ENCODE measurements at regions not wholly inside any gene's neighbourhood (a gene's known extent, or its start where the extent isn't known, plus 50 kb on each side); places are given as distances from the start of the nearest gene placed in this dataset.

DNA sequence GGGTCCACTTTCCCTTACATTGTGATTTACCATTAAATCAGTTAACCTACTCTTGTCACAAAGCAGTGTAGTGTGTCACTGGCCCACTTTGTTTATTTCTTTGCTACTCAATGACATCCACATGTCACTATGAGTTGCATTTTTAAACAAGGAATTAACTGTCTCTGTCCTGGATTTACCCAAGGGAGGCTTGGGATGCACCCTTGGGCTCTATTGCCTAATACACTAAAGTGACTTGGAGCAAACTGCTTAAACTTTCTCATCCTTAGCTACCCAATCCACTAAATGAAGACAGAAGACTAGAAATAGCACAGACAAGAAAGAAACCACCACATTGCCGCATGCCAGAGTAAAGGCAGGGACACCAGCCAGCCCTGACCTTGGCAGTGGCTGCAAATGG lies 136.2 kb upstream of the TIAM1 start (continued):
- TF ChIP-seq, protein P1, sequence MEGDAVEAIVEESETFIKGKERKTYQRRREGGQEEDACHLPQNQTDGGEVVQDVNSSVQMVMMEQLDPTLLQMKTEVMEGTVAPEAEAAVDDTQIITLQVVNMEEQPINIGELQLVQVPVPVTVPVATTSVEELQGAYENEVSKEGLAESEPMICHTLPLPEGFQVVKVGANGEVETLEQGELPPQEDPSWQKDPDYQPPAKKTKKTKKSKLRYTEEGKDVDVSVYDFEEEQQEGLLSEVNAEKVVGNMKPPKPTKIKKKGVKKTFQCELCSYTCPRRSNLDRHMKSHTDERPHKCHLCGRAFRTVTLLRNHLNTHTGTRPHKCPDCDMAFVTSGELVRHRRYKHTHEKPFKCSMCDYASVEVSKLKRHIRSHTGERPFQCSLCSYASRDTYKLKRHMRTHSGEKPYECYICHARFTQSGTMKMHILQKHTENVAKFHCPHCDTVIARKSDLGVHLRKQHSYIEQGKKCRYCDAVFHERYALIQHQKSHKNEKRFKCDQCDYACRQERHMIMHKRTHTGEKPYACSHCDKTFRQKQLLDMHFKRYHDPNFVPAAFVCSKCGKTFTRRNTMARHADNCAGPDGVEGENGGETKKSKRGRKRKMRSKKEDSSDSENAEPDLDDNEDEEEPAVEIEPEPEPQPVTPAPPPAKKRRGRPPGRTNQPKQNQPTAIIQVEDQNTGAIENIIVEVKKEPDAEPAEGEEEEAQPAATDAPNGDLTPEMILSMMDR (IDR thresholded peaks at IDR 0.05; ENCODE audit: low read depth, low read length, missing input control), result no peak
- TF ChIP-seq JUND (IDR thresholded peaks at IDR 0.05), result no peak
- TF ChIP-seq, protein P2, sequence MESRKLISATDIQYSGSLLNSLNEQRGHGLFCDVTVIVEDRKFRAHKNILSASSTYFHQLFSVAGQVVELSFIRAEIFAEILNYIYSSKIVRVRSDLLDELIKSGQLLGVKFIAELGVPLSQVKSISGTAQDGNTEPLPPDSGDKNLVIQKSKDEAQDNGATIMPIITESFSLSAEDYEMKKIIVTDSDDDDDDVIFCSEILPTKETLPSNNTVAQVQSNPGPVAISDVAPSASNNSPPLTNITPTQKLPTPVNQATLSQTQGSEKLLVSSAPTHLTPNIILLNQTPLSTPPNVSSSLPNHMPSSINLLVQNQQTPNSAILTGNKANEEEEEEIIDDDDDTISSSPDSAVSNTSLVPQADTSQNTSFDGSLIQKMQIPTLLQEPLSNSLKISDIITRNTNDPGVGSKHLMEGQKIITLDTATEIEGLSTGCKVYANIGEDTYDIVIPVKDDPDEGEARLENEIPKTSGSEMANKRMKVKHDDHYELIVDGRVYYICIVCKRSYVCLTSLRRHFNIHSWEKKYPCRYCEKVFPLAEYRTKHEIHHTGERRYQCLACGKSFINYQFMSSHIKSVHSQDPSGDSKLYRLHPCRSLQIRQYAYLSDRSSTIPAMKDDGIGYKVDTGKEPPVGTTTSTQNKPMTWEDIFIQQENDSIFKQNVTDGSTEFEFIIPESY (IDR thresholded peaks at IDR 0.05), result no peak
- no peak for TF ChIP-seq HNF4A (conservative IDR thresholded peaks at IDR 0.05)
- TF ChIP-seq RAD21 (IDR thresholded peaks at IDR 0.05), result no peak
- no peak for TF ChIP-seq SP1 (IDR thresholded peaks at IDR 0.05)

DNA sequence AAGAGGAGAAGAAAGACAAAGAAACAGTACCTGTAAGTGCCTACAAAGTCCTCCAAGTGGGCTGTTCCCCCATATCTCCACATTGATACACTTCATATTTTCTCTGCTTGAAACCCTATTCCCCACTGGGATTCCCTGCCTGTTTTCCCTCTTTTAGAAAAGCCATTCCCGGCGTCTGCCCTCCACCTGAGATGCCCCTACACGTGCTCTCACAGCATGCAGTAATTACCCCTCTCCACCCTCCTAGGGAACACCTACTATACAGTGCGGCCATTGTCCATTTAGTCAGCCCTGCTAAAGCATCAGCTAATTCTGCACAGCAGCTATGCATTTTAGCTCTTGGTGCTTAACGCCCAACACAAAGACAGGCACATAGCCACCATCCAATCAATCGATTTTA lies 135.7 kb upstream of the TIAM1 start:
- no peaks in the 10 kb centered on the region for H3K27me3 ChIP-seq (ENCODE audit: control insufficient read depth in 4 of 4, insufficient read depth in 4 of 4, low read length in 3 of 4)
- no peak for TF ChIP-seq EGR1 (IDR thresholded peaks at IDR 0.05; ENCODE audit: low read depth in 2 of 2)
- TF ChIP-seq SP1 (IDR thresholded peaks at IDR 0.05), result no peak
- TF ChIP-seq RXRA (IDR thresholded peaks at IDR 0.05), result no peak
- TF ChIP-seq, protein P3, sequence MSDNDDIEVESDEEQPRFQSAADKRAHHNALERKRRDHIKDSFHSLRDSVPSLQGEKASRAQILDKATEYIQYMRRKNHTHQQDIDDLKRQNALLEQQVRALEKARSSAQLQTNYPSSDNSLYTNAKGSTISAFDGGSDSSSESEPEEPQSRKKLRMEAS (IDR thresholded peaks at IDR 0.05), result no peak
- TF ChIP-seq, protein P4, sequence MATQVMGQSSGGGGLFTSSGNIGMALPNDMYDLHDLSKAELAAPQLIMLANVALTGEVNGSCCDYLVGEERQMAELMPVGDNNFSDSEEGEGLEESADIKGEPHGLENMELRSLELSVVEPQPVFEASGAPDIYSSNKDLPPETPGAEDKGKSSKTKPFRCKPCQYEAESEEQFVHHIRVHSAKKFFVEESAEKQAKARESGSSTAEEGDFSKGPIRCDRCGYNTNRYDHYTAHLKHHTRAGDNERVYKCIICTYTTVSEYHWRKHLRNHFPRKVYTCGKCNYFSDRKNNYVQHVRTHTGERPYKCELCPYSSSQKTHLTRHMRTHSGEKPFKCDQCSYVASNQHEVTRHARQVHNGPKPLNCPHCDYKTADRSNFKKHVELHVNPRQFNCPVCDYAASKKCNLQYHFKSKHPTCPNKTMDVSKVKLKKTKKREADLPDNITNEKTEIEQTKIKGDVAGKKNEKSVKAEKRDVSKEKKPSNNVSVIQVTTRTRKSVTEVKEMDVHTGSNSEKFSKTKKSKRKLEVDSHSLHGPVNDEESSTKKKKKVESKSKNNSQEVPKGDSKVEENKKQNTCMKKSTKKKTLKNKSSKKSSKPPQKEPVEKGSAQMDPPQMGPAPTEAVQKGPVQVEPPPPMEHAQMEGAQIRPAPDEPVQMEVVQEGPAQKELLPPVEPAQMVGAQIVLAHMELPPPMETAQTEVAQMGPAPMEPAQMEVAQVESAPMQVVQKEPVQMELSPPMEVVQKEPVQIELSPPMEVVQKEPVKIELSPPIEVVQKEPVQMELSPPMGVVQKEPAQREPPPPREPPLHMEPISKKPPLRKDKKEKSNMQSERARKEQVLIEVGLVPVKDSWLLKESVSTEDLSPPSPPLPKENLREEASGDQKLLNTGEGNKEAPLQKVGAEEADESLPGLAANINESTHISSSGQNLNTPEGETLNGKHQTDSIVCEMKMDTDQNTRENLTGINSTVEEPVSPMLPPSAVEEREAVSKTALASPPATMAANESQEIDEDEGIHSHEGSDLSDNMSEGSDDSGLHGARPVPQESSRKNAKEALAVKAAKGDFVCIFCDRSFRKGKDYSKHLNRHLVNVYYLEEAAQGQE (IDR thresholded peaks at IDR 0.05), result no peak
- TF ChIP-seq FOXA2 (IDR thresholded peaks at IDR 0.05), result no peak
- no peak for TF ChIP-seq RAD21 (IDR thresholded peaks at IDR 0.05)
- TF ChIP-seq TAF1 (conservative IDR thresholded peaks at IDR 0.05), result no peak
- no peak for TF ChIP-seq JUND (IDR thresholded peaks at IDR 0.05)
- TF ChIP-seq, protein P5, sequence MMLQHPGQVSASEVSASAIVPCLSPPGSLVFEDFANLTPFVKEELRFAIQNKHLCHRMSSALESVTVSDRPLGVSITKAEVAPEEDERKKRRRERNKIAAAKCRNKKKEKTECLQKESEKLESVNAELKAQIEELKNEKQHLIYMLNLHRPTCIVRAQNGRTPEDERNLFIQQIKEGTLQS (IDR thresholded peaks at IDR 0.05), result no peak
- no peak for TF ChIP-seq YY1 (IDR thresholded peaks at IDR 0.05)
- TF ChIP-seq FOXA1 (IDR thresholded peaks at IDR 0.05), result no peak
- TF ChIP-seq, protein P2 (IDR thresholded peaks at IDR 0.05), result no peak
- TF ChIP-seq GABPA (IDR thresholded peaks at IDR 0.05 in 1 of 2, conservative IDR thresholded peaks at IDR 0.05 in 1 of 2), result no peak
- TF ChIP-seq HNF4G (IDR thresholded peaks at IDR 0.05), result no peak
- TF ChIP-seq HNF4A (conservative IDR thresholded peaks at IDR 0.05), result no peak
- TF ChIP-seq, protein P1 (IDR thresholded peaks at IDR 0.05; ENCODE audit: low read depth, low read length, missing input control), result no peak
- H3K4me3 ChIP-seq (ENCODE audit: low read depth in 1 of 3, low read length in 3 of 3), result no peak overlapping the region
- no peaks in the 10 kb centered on the region for H3K36me3 ChIP-seq (ENCODE audit: control insufficient read depth in 4 of 4, insufficient read depth in 3 of 4, low read depth in 1 of 4, low read length in 3 of 4)
- no peaks in the 10 kb centered on the region for H3K4me1 ChIP-seq (ENCODE audit: control insufficient read depth in 4 of 4, insufficient read depth in 4 of 4, low read length in 3 of 4)
- 88% methylated on average over 6 of the region's 6 CpGs for WGBS
- no peak overlapping the region for H3K27ac ChIP-seq (ENCODE audit: low read depth in 1 of 2, low read length in 2 of 2)
- DNase-seq (ENCODE audit: low spot score), result no peak
- H3K9ac ChIP-seq (ENCODE audit: low read depth in 1 of 2, low read length in 2 of 2), result no peak overlapping the region
- H3K9me3 ChIP-seq (ENCODE audit: control insufficient read depth in 4 of 4, low read length in 3 of 4), result peaks cover 0 to 8% (median 2%) of the 10 kb centered on the region in 4 donors

Measured in liver (tissue), 8 donors.